Non-pigmented ciliary epithelial cell (primary cell): ENCODE measurements at regions not wholly inside any gene's neighbourhood (a gene's known extent, or its start where the extent isn't known, plus 50 kb on each side); places are given as distances from the start of the nearest gene placed in this dataset.

Experiments used
- DNase-seq: peaks from one replicate; pipeline ENCODE4 v3.0.0-alpha.2; 2010; ENCODE audit warnings: low read depth

GRCh38 chr3:59289831-59290230 is 240.0 kb upstream of the CFAP20DC start:
- DNase-seq: no peak

DNA sequence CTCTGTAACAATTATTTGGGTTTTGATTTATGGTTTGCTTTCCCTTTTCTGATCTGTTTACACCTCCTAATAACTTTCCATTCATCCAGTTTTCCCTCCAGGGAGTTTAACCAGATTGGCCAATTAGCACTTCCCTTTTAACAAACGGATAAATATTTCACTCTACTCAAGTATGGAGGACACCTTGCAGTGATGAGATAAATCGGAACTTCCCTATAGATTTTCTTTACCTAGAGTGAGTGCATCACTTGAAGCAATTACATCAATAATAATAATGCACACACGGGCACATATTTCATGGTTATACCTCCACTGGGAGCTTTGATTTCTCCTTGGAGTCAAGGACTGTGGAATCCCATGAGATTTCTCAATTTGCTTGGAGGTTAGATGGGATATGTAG is 239.1 kb upstream of the CFAP20DC start:
- DNase-seq: no peak

GRCh38 chr3:59286791-59287531 is 237.1 kb upstream of the CFAP20DC start:
- DNase-seq: no peak

DNA sequence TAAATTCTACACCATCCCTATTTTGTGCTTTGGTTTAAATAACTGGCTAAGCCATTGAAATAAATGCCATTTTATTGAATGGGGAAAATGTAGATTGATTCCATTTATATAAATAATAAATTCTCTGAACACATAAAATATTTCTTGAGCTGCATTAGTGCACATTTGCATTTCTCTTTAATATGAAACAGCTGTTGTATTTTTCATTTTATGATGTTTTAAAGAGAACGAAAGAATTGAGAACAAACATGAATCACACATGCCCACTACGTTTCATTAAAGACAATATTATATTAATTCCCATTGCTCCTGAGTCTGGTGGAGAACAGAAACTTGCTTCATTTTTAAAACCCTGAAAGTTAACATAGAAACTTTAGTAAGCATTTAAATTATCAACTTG is 235.7 kb upstream of the CFAP20DC start:
- no peak for DNase-seq

DNA sequence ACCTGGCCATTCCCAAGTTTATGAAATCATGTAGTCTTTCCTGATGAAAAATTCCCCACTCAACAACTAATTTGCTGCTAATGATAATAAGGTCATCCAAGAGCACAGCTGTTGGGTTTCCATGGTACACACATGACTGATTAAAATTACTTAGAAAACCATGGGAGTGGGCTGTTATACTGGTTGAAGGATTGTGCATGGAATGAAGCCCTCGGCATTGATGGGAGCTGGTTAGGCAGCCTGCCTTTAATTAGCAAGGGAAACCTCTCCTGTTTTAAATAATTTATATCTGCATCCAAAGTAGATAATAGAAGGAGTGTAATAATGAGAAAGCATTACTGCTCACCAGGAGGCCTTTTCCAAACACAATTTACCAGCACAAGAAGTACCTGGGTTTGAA is 235.1 kb upstream of the CFAP20DC start:
- no peak for DNase-seq

- DNase-seq: no peak
These were observed 230.3 kb upstream of the CFAP20DC start for GRCh38 chr3:59280113-59280512.

GRCh38 chr3:59277816-59278215 is 228.0 kb upstream of the CFAP20DC start:
- DNase-seq: no peak

- DNase-seq: no peak
These were observed 227.4 kb upstream of the CFAP20DC start for GRCh38 chr3:59277201-59277600.

DNA sequence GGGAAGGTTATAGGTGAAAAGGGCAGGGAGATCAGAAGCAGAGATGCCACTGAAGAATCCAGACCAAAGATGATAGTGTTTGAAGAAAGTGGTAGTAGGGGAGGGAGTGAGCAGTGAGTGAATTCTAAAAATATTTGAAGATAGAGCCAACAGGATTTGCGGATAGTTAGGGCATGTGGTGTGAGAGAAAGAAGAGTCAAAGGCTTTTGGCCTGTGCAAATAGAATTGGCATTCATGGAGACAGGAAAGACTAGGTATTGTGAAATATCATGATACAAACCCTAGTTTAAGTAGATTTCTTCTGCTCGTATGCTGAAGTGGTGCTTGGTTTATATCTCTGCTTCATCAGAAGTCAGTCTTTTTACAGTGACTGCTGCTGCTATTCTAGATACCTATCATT is 224.2 kb upstream of the CFAP20DC start:
- no peak for DNase-seq

- no peak for DNase-seq
These were observed 222.1 kb upstream of the CFAP20DC start for GRCh38 chr3:59271971-59272370.

GRCh38 chr3:59270921-59271320 is 221.1 kb upstream of the CFAP20DC start:
- DNase-seq: no peak

DNA sequence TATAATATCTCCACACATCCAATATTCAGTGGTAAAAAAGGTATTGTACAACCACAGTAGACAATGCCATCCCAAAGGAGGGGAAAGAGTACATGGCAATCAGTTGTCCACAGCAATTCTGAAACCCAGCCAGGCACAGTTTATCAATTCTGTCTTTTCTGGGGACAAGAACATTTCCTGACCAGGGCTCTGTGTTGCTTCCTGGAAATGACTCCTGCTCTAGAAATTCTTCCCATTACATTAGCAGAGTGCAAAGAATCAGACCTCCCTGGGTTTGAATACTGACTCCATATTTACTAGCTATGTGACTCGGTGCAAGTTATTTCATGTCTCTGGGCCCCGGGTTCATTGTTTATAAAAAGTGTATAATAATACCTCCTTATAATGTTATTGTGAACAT is 220.4 kb upstream of the CFAP20DC start:
- DNase-seq: no peak

DNA sequence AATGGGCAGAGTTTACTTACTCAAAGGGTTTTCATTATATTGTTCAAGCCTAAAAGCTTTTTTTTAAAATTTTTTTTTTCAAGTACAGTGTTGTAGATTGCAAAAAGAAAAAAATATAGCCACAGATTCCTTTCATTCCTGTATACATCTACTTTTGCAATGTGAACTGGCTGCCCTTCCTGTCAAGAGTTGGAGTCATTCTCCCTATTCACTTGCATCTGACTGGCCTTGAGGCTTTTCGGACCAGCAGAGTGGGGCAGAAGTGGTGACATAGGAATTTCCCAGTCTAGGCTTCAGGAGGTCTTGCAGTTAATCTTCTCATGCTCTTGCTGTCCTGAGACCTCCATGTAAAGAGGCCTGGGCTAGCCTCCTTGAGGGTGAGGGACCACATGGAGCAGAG is 218.3 kb upstream of the CFAP20DC start:
- DNase-seq: peak; percentile 24

GRCh38 chr3:59267021-59267420 is 217.2 kb upstream of the CFAP20DC start:
- DNase-seq: no peak

DNA sequence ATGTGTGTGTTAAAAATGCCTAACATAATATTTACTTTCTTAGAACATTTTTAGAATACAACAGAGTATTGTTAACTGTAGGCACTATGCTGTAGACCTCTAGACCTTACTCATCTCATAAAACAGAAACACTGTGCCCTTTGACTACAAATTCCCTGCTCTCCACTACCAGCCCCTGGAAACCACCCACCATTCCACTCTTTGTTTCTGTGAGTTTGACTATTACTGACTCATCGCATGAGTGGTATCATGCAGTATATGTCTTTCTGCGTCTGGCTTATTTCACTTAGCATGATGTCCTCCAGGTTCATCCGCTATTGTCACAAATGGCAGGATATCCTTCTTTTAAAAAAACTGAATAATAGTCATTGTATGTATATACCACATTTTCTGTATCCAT is 216.7 kb upstream of the CFAP20DC start:
- no peak for DNase-seq

DNA sequence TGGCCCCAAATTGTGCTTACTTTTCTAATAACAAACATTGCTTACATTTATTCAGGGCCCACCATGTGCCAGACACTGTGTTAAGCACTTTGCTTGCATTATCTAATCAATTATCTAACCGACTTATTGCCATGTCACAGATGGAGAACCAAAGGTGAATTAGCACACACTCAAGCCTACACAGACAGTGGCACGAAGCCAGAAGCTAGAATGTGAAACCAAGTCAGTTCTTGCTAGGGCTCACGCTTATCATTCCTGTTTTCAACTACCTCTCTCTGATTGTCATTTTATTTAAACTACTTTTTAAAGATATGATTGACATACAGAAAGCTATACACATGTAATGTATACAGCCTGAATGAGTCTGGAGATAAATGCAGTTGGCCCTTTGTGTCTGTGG is 215.7 kb upstream of the CFAP20DC start:
- DNase-seq: no peak

DNA sequence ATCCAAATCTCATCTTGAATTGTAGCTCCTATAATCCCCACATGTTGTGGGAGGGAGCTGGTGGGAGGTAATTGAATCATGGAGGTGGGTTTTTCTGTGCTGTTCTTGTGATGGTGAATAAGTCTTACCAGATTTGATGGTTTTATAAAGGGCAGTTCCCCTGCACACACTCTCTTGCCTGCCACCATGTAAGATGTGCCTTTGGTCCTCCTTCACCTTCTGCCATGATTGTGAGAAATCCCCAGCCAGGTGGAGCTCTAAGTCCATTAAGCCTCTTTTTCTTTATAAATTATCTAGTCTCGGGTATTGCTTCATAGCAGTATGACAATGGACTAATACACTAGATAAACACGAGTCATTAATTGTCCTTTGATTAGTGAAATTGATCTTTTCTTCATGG is 214.5 kb upstream of the CFAP20DC start:
- DNase-seq: no peak

DNA sequence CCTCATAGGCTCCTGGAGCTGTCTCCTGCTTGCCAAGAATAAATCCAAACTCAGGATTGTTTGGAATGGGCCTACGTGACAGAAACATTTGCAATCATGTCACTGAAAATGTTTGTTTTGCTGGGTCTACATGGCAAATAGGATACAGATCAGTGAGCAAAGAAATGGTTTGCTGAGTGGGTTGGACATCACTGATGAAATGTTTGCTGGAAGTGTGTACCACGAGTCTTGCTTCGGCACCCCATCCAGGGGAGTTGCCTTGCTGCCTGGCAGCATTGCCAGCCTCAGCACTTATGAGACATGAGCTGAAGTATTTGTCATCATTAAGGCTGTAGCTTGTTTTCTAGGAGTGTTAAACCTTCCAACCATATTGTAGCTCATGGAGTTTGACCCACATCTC is 213.3 kb upstream of the CFAP20DC start:
- DNase-seq: no peak

DNA sequence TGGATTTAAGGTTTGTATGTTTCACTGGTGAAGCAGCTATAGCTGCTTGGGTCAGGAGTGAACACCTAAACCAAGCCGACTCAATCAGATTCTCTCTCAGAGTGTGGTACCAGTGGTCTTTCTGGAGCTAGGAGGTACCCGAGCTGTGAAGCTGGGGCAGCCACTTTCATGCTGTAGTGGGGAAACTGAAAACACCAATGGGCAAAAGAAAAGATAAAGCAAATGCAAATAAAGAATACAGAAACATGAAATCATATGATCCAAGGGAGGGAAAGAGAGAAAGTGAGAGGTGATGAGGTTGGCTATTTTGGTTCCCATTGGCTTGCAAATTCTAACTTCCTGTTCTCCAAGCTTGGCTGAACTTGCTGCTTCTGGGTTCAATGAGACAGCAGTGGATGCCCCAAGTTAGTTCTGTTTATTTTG is 212.3 kb upstream of the CFAP20DC start:
- no peak for DNase-seq

DNA sequence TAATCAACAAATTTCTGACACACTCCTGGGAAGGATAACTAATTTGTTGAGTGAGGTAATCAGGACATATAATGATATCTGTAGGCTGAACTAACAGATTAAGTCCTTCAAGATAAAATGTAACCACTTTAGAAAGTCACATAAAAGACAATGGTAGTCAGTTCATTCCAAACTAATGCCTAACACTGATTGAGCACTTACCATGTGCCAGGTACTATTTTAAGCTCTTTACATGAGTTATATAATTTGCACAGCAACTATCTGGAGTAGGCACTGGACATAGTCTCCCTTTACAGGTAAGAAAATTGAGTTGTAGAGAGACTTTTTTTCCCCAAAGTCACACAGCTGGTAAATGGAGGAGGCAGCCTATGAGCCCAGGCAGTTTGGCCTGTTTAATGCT is 211.2 kb upstream of the CFAP20DC start:
- no peak for DNase-seq

- DNase-seq: no peak
These were observed 208.9 kb upstream of the CFAP20DC start for GRCh38 chr3:59258550-59259260.

DNA sequence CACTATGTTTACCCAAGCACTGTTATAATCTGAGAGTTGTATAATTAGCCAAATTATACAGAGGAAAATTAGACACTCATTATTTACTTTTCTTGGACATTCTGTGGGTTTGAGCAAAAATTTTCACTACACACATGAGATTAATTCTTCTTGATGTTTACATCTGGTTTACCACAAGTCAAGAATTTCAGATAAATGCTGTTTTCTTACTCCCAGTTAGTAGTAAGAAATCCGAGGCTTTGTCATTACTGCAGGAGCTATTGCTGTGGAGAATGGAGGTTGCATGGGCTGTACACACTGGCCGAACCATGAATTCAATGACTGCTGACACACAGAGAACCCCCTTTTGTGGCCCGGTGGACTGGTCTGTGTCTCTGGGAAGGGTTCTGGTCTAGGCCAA is 207.7 kb upstream of the CFAP20DC start:
- DNase-seq: no peak

- DNase-seq: no peak
These were observed 206.4 kb upstream of the CFAP20DC start for GRCh38 chr3:59256230-59256629.

GRCh38 chr3:59254976-59255375 is 205.2 kb upstream of the CFAP20DC start:
- no peak for DNase-seq
